CD4-positive, alpha-beta memory T cell (primary cell): ENCODE measurements at regions not wholly inside any gene's neighbourhood (a gene's known extent, or its start where the extent isn't known, plus 50 kb on each side); places are given as distances from the start of the nearest gene placed in this dataset.
"Not testable (repeated sequence)": the region's sequence is repeated elsewhere in the genome, so short reads cannot be mapped to it uniquely, and the experiment has no call there.

Experiments used
- CTCF ChIA-PET: fragments of 350-600 bp; sonication (Branson Sonifier 250); formaldehyde crosslinking; loops from one replicate; lab custom pipeline; 2021; ENCODE audit warnings: inconsistent platforms; ENCODE audit not compliant: partially characterized antibody; lab: Charles Lee
- POLR2A ChIA-PET: fragments of 350-600 bp; sonication (Branson Sonifier 250); formaldehyde crosslinking; loops from one replicate; lab custom pipeline; 2021; ENCODE audit not compliant: partially characterized antibody; lab: Charles Lee
- DNase-seq, 5 donors: peaks; one replicate each; pipeline versions ENCODE4 v3.0.0 to v3.0.0-alpha.2; 2020 to 2022; ENCODE audit warnings: mixed read lengths in 1 of 5
- H3K27ac ChIP-seq: one replicate; pipeline ENCODE4 v1.7.0; 2013; ENCODE audit warnings: low read depth, low read length
- H3K27me3 ChIP-seq: 2 replicates; pipeline ENCODE4 v1.7.0; 2013; ENCODE audit warnings: mild to moderate bottlenecking, low read length, moderate library complexity; ENCODE audit not compliant: insufficient read depth
- H3K36me3 ChIP-seq: 2 replicates; pipeline ENCODE4 v1.7.0; 2013; ENCODE audit warnings: mild to moderate bottlenecking, low read length, moderate library complexity; ENCODE audit not compliant: insufficient read depth
- H3K4me1 ChIP-seq: 2 replicates; pipeline ENCODE4 v1.7.0; 2013; ENCODE audit warnings: mild to moderate bottlenecking, low read length, moderate library complexity; ENCODE audit not compliant: insufficient read depth
- H3K4me3 ChIP-seq, 2 donors: one replicate each; pipeline ENCODE4 v1.7.0; 2013; ENCODE audit warnings: low read length in 2 of 2, mild to moderate bottlenecking in 1 of 2
- H3K9me3 ChIP-seq, 2 donors: one replicate each; pipeline ENCODE4 v1.7.0; 2013; ENCODE audit warnings: low read length in 2 of 2, control low read depth in 1 of 2; ENCODE audit not compliant: control insufficient read depth in 1 of 2
- H3K27ac Mint-ChIP-seq, 7 donors: one replicate each; pipeline ENCODE4 v1.8.0; 2020 to 2021; ENCODE audit warnings: mixed read lengths in 7 of 7, mild to moderate bottlenecking in 6 of 7, inconsistent platforms in 3 of 7, moderate library complexity in 3 of 7
- H3K27me3 Mint-ChIP-seq, 2 donors: one replicate each; pipeline ENCODE4 v1.8.0; 2020 to 2021; ENCODE audit warnings: mixed read lengths in 2 of 2
- H3K36me3 Mint-ChIP-seq, 2 donors: one replicate each; pipeline ENCODE4 v1.8.0; 2020 to 2021; ENCODE audit warnings: mixed read lengths in 2 of 2, inconsistent platforms in 1 of 2, mild to moderate bottlenecking in 1 of 2
- H3K4me1 Mint-ChIP-seq, 4 donors: one replicate each; pipeline ENCODE4 v1.8.0; 2020 to 2021; ENCODE audit warnings: mixed read lengths in 4 of 4, mild to moderate bottlenecking in 1 of 4
- H3K4me3 Mint-ChIP-seq, 8 donors: one replicate each; pipeline ENCODE4 v1.8.0; 2020 to 2021; ENCODE audit warnings: mixed read lengths in 8 of 8, mild to moderate bottlenecking in 7 of 8, moderate library complexity in 6 of 8, inconsistent platforms in 3 of 8
- H3K9me3 Mint-ChIP-seq, 8 donors: one replicate each; pipeline ENCODE4 v1.8.0; 2020 to 2021; ENCODE audit warnings: mixed read lengths in 8 of 8, mild to moderate bottlenecking in 5 of 8, inconsistent platforms in 3 of 8, moderate library complexity in 1 of 8
- intact Hi-C: fragments of 100-400 bp; cut with micrococcal nuclease; formaldehyde crosslinking; loops from one replicate; pipeline ENCODE4 v1.15.1; 2023

GRCh38 chr9:66701411-66702377, 198.8 kb upstream of the ZNF658 start:
- POLR2A ChIA-PET, DNase-seq, intact Hi-C loops: not testable (repeated sequence)

DNA sequence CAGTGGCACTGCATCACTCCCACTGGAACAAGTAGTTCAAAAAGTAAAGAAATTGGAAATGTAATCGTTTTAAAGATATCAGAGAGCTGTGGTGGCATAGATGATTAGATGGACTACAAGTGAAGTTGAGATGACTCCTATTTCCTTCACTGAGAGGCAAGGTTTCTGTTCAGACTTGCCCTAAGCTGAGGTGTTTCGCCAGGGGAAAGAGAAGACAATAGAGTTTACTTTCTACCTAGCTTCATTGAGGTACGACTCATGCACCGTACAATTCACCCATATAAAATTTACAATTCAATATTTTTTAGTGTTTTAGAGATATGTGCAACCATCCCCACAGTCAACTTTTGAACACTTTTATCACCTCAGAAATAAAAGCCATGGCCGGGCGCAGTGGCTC, 189.0 kb upstream of the ZNF658 start:
- DNase-seq, H3K36me3 Mint-ChIP-seq, H3K4me1 Mint-ChIP-seq, H3K27ac ChIP-seq, intact Hi-C loops, H3K4me3 Mint-ChIP-seq, CTCF ChIA-PET, H3K36me3 ChIP-seq, H3K9me3 ChIP-seq, H3K9me3 Mint-ChIP-seq, H3K4me1 ChIP-seq, H3K27ac Mint-ChIP-seq, H3K27me3 Mint-ChIP-seq, H3K4me3 ChIP-seq, POLR2A ChIA-PET, H3K27me3 ChIP-seq: not testable (repeated sequence)

More at GRCh38 chr9:66701411-66702377, 198.8 kb upstream of the ZNF658 start:
- H3K4me3 ChIP-seq, H3K9me3 Mint-ChIP-seq, H3K36me3 ChIP-seq, H3K27me3 ChIP-seq, H3K4me1 Mint-ChIP-seq, H3K36me3 Mint-ChIP-seq, H3K9me3 ChIP-seq, H3K27me3 Mint-ChIP-seq, H3K4me1 ChIP-seq, H3K27ac ChIP-seq, CTCF ChIA-PET: not testable (repeated sequence)
- peak overlapping the region in 3 of 8 donors; percentile 8 to 62 (median 23) for H3K4me3 Mint-ChIP-seq
- peak overlapping the region in 3 of 7 donors; percentile 17 to 66 (median 61) for H3K27ac Mint-ChIP-seq

DNA sequence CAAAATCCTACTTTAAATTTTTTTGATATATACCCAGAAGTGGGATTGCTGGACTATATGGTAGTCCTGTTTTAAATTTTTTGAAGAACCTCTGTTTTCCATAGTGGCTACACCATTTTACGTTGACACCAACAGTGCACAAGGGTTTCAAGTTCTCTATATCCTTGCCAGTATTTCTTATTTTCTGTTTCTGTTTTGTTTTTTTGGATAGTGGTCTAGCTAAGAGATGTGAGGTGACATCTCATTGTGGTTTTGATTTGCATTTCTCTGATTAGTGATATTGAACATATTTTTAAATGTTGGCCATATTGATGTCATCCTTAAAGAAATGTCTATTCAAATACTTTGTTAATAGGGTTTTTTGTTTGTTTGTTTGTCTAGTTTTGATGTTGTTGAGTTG, 187.7 kb upstream of the ZNF658 start:
- H3K4me3 Mint-ChIP-seq, H3K36me3 Mint-ChIP-seq, DNase-seq, POLR2A ChIA-PET, H3K4me1 ChIP-seq, H3K9me3 Mint-ChIP-seq, H3K27ac Mint-ChIP-seq, H3K9me3 ChIP-seq, H3K4me3 ChIP-seq, H3K27me3 ChIP-seq, CTCF ChIA-PET, intact Hi-C loops, H3K36me3 ChIP-seq, H3K27me3 Mint-ChIP-seq, H3K27ac ChIP-seq, H3K4me1 Mint-ChIP-seq: not testable (repeated sequence)

DNA sequence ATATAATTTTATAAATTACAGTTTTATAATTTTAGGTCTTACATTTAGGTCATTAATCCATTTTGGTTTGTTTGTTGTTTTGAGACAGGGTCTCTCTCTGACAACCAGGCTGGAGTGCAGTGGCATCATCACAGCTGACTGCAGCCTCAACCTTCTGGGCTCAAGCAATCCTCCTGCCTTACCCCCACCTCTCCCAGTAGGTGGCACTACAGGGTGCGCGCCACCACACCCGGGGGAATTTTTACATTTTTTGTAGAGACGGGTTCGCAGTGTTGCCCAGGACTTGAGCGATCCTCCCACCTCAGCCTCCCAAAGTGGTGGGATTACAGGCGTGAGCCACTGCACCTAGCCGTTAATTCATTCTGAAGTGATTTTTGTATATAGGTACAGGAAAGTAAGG, 187.0 kb upstream of the ZNF658 start:
- H3K9me3 ChIP-seq, H3K36me3 Mint-ChIP-seq, intact Hi-C loops, H3K9me3 Mint-ChIP-seq, H3K27me3 Mint-ChIP-seq, H3K4me3 ChIP-seq, H3K36me3 ChIP-seq, H3K4me3 Mint-ChIP-seq, POLR2A ChIA-PET, CTCF ChIA-PET, H3K4me1 ChIP-seq, DNase-seq, H3K27ac ChIP-seq, H3K27me3 ChIP-seq, H3K27ac Mint-ChIP-seq, H3K4me1 Mint-ChIP-seq: not testable (repeated sequence)

- H3K27ac ChIP-seq, H3K4me1 ChIP-seq, H3K27ac Mint-ChIP-seq, H3K27me3 Mint-ChIP-seq, DNase-seq, H3K4me1 Mint-ChIP-seq, H3K4me3 ChIP-seq, H3K9me3 ChIP-seq, H3K9me3 Mint-ChIP-seq, H3K36me3 Mint-ChIP-seq, H3K27me3 ChIP-seq, H3K36me3 ChIP-seq, intact Hi-C loops, CTCF ChIA-PET, H3K4me3 Mint-ChIP-seq, POLR2A ChIA-PET: not testable (repeated sequence)
Observed at GRCh38 chr9:66720845-66721244, 179.7 kb upstream of the ZNF658 start.

DNA sequence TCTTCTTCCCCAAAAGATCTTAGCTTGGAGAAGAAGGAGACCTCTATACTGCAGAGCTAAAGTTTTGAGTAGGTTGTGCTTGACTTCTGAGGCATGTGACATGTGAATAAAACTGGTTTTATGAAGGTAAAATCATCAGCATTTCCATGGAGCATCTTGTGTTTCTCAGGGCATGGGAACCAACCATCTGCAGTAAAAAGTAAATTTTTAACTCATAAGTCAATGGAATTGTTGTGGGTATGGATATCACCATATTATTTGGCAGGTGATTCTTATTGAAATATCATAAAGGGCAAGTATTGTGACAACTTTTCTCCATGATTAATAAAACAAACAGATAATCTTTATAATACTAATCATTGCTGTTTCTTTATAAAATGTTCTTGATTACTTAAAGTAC, 173.0 kb upstream of the ZNF658 start:
- H3K4me3 Mint-ChIP-seq, DNase-seq, H3K27ac ChIP-seq, H3K9me3 ChIP-seq, H3K36me3 Mint-ChIP-seq, H3K27me3 ChIP-seq, H3K27ac Mint-ChIP-seq, H3K4me1 ChIP-seq, H3K9me3 Mint-ChIP-seq, POLR2A ChIA-PET, H3K27me3 Mint-ChIP-seq, intact Hi-C loops, H3K4me3 ChIP-seq, H3K4me1 Mint-ChIP-seq, CTCF ChIA-PET, H3K36me3 ChIP-seq: not testable (repeated sequence)

GRCh38 chr9:66736686-66737085, 163.8 kb upstream of the ZNF658 start:
- H3K27ac Mint-ChIP-seq, H3K27ac ChIP-seq, H3K4me3 Mint-ChIP-seq, H3K27me3 ChIP-seq, intact Hi-C loops, H3K4me1 ChIP-seq, H3K36me3 ChIP-seq, H3K9me3 Mint-ChIP-seq, H3K27me3 Mint-ChIP-seq, H3K36me3 Mint-ChIP-seq, H3K9me3 ChIP-seq, POLR2A ChIA-PET, H3K4me1 Mint-ChIP-seq, DNase-seq, CTCF ChIA-PET, H3K4me3 ChIP-seq: not testable (repeated sequence)
